LoVo (cell line): ENCODE measurements at regions not wholly inside any gene's neighbourhood (a gene's known extent, or its start where the extent isn't known, plus 50 kb on each side); places are given as distances from the start of the nearest gene placed in this dataset.

Experiments
- DNase-seq: peaks from one replicate; pipeline ENCODE4 v3.0.0-alpha.2; 2016; ENCODE audit warnings: low spot score

- DNase-seq, result no peak
Measured at GRCh38 chr17:62882284-62882683, 74.2 kb upstream of the MARCHF10 start.

- DNase-seq, result no peak
Measured at GRCh38 chr17:62880120-62880519, 72.0 kb upstream of the MARCHF10 start.

GRCh38 chr17:62876673-62877405 is 68.7 kb upstream of the MARCHF10 start:
- no peak for DNase-seq

GRCh38 chr17:62876063-62876462 is 67.9 kb upstream of the MARCHF10 start:
- no peak for DNase-seq

- no peak for DNase-seq
Measured at GRCh38 chr17:62875296-62875695, 67.2 kb upstream of the MARCHF10 start.

GRCh38 chr17:62871291-62871690 is 63.2 kb upstream of the MARCHF10 start:
- no peak for DNase-seq

GRCh38 chr17:62870552-62870971 is 62.4 kb upstream of the MARCHF10 start:
- DNase-seq, result no peak

- no peak for DNase-seq
Measured at GRCh38 chr17:62870030-62870541, 62.0 kb upstream of the MARCHF10 start.

- no peak for DNase-seq
Measured at GRCh38 chr17:62868723-62869122, 60.6 kb upstream of the MARCHF10 start.

GRCh38 chr17:62868008-62868407 is 59.9 kb upstream of the MARCHF10 start:
- DNase-seq, result no peak

GRCh38 chr17:62867303-62867702 is 59.2 kb upstream of the MARCHF10 start:
- no peak for DNase-seq

- no peak for DNase-seq
Measured at GRCh38 chr17:62866471-62866870, 58.4 kb upstream of the MARCHF10 start.

- DNase-seq, result no peak
Measured at GRCh38 chr17:62865586-62865985, 57.5 kb upstream of the MARCHF10 start.

- DNase-seq, result no peak
Measured at GRCh38 chr17:62862251-62862650, 54.1 kb upstream of the MARCHF10 start.

GRCh38 chr17:62860962-62861873 is 53.1 kb upstream of the MARCHF10 start:
- peak; percentile 27 for DNase-seq

GRCh38 chr17:62859146-62859545 is 51.0 kb upstream of the MARCHF10 start:
- DNase-seq, result no peak
